Brain microvascular endothelial cell (primary cell): ENCODE measurements at regions not wholly inside any gene's neighbourhood (a gene's known extent, or its start where the extent isn't known, plus 50 kb on each side); places are given as distances from the start of the nearest gene placed in this dataset.
"Not testable (repeated sequence)": the region's sequence is repeated elsewhere in the genome, so short reads cannot be mapped to it uniquely, and the experiment has no call there.

Experiments used
- DNase-seq: peaks from one replicate; pipeline ENCODE4 v3.0.0-alpha.2; 2020
- H3K27ac ChIP-seq: fragments of 250-450 bp; sonication (Bioruptor Pico); 2 replicates; pipeline ENCODE4 v1.5.1; 2020; ENCODE audit warnings: mild to moderate bottlenecking, moderate library complexity
- H3K27me3 ChIP-seq: fragments of 250-450 bp; sonication (Bioruptor Pico); replicated peaks from 2 replicates; pipeline ENCODE4 v1.5.1; 2020; ENCODE audit warnings: mild to moderate bottlenecking
- H3K36me3 ChIP-seq: fragments of 250-450 bp; sonication (Bioruptor Pico); replicated peaks from 2 replicates; pipeline ENCODE4 v1.5.1; 2020; ENCODE audit warnings: mild to moderate bottlenecking
- H3K4me3 ChIP-seq: 2 replicates; pipeline ENCODE4 v1.5.1; 2011; ENCODE audit warnings: low read depth, mild to moderate bottlenecking, control low read depth, low read length, moderate library complexity
- CTCF ChIP-seq: IDR thresholded peaks from 2 replicates; pipeline ENCODE4 v1.5.1; 2011; ENCODE audit warnings: low read depth, mild to moderate bottlenecking, moderate library complexity, low read length, control low read depth, inconsistent platforms; ENCODE audit errors: missing control alignments
- in situ Hi-C: cut with HindIII; loops from 2 replicates; pipeline ENCODE4 v1.10.0; 2017; ENCODE audit warnings: low sequenced_read_pairs, low pct_ligation_motif_present

- Histone ChIP-seq H3K4me3 (no peak overlapping the region), H3K36me3 (no peaks in the 10 kb centered on the region), H3K27me3 (no peaks in the 10 kb centered on the region), H3K27ac (no peak overlapping the region)
- no peak for TF ChIP-seq CTCF
- in situ Hi-C loops, result no loop called here
- DNase-seq, result no peak
These were observed 287.0 kb upstream of the SGCG start for GRCh38 chr13:22893777-22894176.

GRCh38 chr13:22897571-22898314, 283.0 kb upstream of the SGCG start:
- in situ Hi-C loops, result no loop called here
- H3K27ac ChIP-seq, result no peak overlapping the region
- H3K27me3 ChIP-seq, result no peaks in the 10 kb centered on the region
- DNase-seq, result no peak
- no peaks in the 10 kb centered on the region for H3K36me3 ChIP-seq
- TF ChIP-seq CTCF, result no peak
- H3K4me3 ChIP-seq, result no peak overlapping the region

GRCh38 chr13:22900416-22900951, 280.3 kb upstream of the SGCG start:
- DNase-seq, in situ Hi-C loops, H3K36me3 ChIP-seq, H3K4me3 ChIP-seq, H3K27ac ChIP-seq, H3K27me3 ChIP-seq: not testable (repeated sequence)

- Histone ChIP-seq H3K27ac (no peak overlapping the region), H3K4me3 (no peak overlapping the region), H3K27me3 (no peaks in the 10 kb centered on the region), H3K36me3 (no peaks in the 10 kb centered on the region)
- no peak for TF ChIP-seq CTCF
- no peak for DNase-seq
- in situ Hi-C loops, result no loop called here
These were observed 277.5 kb upstream of the SGCG start for GRCh38 chr13:22903301-22903700.

- no peak for DNase-seq
- H3K27me3 ChIP-seq, result no peaks in the 10 kb centered on the region
- H3K27ac ChIP-seq, result no peak overlapping the region
- in situ Hi-C loops, result no loop called here
- no peak for TF ChIP-seq CTCF
- H3K4me3 ChIP-seq, result no peak overlapping the region
- no peaks in the 10 kb centered on the region for H3K36me3 ChIP-seq
These were observed 276.9 kb upstream of the SGCG start for GRCh38 chr13:22903925-22904324.

GRCh38 chr13:22915442-22916082, 265.2 kb upstream of the SGCG start:
- in situ Hi-C loops, result no loop called here
- no peaks in the 10 kb centered on the region for H3K36me3 ChIP-seq
- H3K4me3 ChIP-seq, result peak overlapping the region; percentile 72
- H3K27ac ChIP-seq, result no peak overlapping the region
- H3K27me3 ChIP-seq, result peaks cover 2% of the 10 kb centered on the region
- TF ChIP-seq CTCF, result no peak
- peak; percentile 18 for DNase-seq

- H3K36me3 ChIP-seq, H3K27ac ChIP-seq, H3K27me3 ChIP-seq, DNase-seq, in situ Hi-C loops: not testable (repeated sequence)
- H3K4me3 ChIP-seq, result peak overlapping the region; percentile 72
These were observed 264.5 kb upstream of the SGCG start for GRCh38 chr13:22916276-22916675.
